DND-41 (cell line): ENCODE measurements at regions not wholly inside any gene's neighbourhood (a gene's known extent, or its start where the extent isn't known, plus 50 kb on each side); places are given as distances from the start of the nearest gene placed in this dataset.

Source experiments
- ATAC-seq: fragments of 200-7000 bp; cut with Tn5 transposase; 3 replicates; pipeline ENCODE4 v1.9.1; 2021; ENCODE audit warnings: low read depth; ENCODE audit not compliant: insufficient read depth
- DNase-seq: peaks from one replicate; pipeline ENCODE4 v3.0.0-alpha.2; 2020
- H2AFZ ChIP-seq: 2 replicates; pipeline ENCODE4 v1.6.0; 2012; ENCODE audit warnings: low read depth, low read length
- H3K27ac ChIP-seq: 2 replicates; pipeline ENCODE4 v1.5.1; 2012; ENCODE audit warnings: low read length, inconsistent platforms
- H3K27me3 ChIP-seq: fragments of 200-600 bp; sonication (generic); 2 replicates; pipeline ENCODE4 v1.6.0; 2012; ENCODE audit warnings: low read length, mild to moderate bottlenecking, inconsistent platforms; ENCODE audit not compliant: insufficient read depth, poor library complexity
- H3K36me3 ChIP-seq: 2 replicates; pipeline ENCODE4 v1.5.1; 2012; ENCODE audit warnings: low read length, inconsistent platforms; ENCODE audit not compliant: insufficient read depth
- H3K4me1 ChIP-seq: 2 replicates; pipeline ENCODE4 v1.5.1; 2012; ENCODE audit warnings: mild to moderate bottlenecking, low read length; ENCODE audit not compliant: insufficient read depth
- H3K4me2 ChIP-seq: 2 replicates; pipeline ENCODE4 v1.6.0; 2012; ENCODE audit warnings: mild to moderate bottlenecking, moderate library complexity, low read length, inconsistent platforms; ENCODE audit not compliant: insufficient read depth
- H3K4me3 ChIP-seq, 2 experiments: fragments of 200-600 bp in 1 of 2; shearing (Covaris generic) in 1 of 2; 2 replicates each; pipeline ENCODE4 v1.5.1; 2012 to 2016; ENCODE audit warnings: inconsistent platforms in 2 of 2, low read length in 2 of 2, mild to moderate bottlenecking in 2 of 2, low read depth in 1 of 2, moderate library complexity in 1 of 2
- H3K79me2 ChIP-seq: 2 replicates; pipeline ENCODE4 v1.6.0; 2012; ENCODE audit warnings: low read length, inconsistent platforms; ENCODE audit not compliant: insufficient read depth
- H3K9ac ChIP-seq: 2 replicates; pipeline ENCODE4 v1.6.0; 2012; ENCODE audit warnings: low read depth, mild to moderate bottlenecking, inconsistent platforms, low read length, moderate library complexity
- H3K9me3 ChIP-seq: 2 replicates; pipeline ENCODE4 v1.5.1; 2012; ENCODE audit warnings: low read length, moderate library complexity, mild to moderate bottlenecking, inconsistent platforms; ENCODE audit not compliant: insufficient read depth, severe bottlenecking
- H4K20me1 ChIP-seq: 2 replicates; pipeline ENCODE4 v1.6.0; 2012; ENCODE audit warnings: low read length; ENCODE audit not compliant: insufficient read depth
- EZH2 ChIP-seq: IDR thresholded peaks from 3 replicates; pipeline ENCODE4 v1.6.1; 2012; ENCODE audit warnings: borderline replicate concordance, low read depth, mild to moderate bottlenecking, moderate library complexity, low read length, inconsistent platforms; ENCODE audit not compliant: severe bottlenecking
- TF ChIP-seq, protein P1 (sequence below): IDR thresholded peaks from 2 replicates; pipeline ENCODE4 v1.5.1; 2012; ENCODE audit warnings: borderline replicate concordance, low read length, moderate library complexity, mild to moderate bottlenecking; ENCODE audit not compliant: poor library complexity, severe bottlenecking; ENCODE audit errors: extremely low read depth

DNA sequence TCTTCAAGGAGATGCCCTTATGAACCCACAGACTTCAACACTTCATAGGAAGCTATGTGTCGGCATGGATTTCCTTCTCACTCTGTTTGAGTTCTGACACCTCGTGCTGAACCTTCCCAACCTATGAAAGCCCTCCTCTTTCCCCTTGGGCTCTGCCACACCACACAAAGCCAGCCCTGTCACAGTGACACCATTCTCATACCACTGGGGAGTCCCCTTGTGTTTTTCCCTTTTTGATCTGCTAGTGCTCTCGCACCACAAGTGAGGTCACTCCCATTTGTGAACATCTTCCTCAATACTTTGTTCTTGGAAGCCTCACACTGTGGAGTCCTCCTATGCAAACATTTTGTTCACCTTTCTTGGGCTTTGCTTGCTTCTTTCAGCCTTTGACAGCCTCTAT lies 264.6 kb upstream of the ALG10 start:
- no peaks in the 10 kb centered on the region for H3K79me2 ChIP-seq
- TF ChIP-seq EZH2 = no peak
- TF ChIP-seq, protein P1, sequence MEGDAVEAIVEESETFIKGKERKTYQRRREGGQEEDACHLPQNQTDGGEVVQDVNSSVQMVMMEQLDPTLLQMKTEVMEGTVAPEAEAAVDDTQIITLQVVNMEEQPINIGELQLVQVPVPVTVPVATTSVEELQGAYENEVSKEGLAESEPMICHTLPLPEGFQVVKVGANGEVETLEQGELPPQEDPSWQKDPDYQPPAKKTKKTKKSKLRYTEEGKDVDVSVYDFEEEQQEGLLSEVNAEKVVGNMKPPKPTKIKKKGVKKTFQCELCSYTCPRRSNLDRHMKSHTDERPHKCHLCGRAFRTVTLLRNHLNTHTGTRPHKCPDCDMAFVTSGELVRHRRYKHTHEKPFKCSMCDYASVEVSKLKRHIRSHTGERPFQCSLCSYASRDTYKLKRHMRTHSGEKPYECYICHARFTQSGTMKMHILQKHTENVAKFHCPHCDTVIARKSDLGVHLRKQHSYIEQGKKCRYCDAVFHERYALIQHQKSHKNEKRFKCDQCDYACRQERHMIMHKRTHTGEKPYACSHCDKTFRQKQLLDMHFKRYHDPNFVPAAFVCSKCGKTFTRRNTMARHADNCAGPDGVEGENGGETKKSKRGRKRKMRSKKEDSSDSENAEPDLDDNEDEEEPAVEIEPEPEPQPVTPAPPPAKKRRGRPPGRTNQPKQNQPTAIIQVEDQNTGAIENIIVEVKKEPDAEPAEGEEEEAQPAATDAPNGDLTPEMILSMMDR = no peak
- no peaks in the 10 kb centered on the region for H3K4me1 ChIP-seq
- H3K27me3 ChIP-seq = no peaks in the 10 kb centered on the region
- no peaks in the 10 kb centered on the region for H3K9me3 ChIP-seq
- H3K4me3 ChIP-seq = no peak overlapping the region
- H3K27ac ChIP-seq = no peak overlapping the region
- H3K36me3 ChIP-seq = no peaks in the 10 kb centered on the region
- ATAC-seq (no peak), DNase-seq (no peak)
- H4K20me1 ChIP-seq = no peaks in the 10 kb centered on the region; the same call in 1 of the 2 replicates
- H2AFZ ChIP-seq = no peak overlapping the region; the same call in 1 of the 2 replicates
- no peak overlapping the region for H3K4me2 ChIP-seq
- no peak overlapping the region for H3K9ac ChIP-seq

DNA sequence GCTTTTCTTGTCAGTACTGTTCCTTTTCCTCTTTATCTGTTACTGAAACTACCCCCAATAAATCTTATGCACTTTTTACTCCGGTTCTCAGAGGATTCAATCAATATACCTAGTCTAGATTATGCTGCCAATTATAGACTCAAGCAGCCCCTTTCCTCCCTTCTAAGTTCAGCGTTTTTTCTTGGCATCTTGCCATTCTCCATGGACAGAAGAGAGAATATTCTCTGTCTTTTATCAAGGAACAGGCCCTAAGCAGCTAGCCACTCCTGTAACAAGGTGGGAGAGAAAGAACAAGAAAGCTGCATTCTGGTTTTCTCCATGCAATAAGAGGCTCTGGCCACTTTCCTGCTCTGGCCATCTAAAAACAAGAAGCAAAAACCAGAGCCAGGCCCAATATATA lies 263.0 kb upstream of the ALG10 start:
- no peak overlapping the region for H3K27ac ChIP-seq
- H3K9me3 ChIP-seq = no peaks in the 10 kb centered on the region
- no peak overlapping the region for H3K4me2 ChIP-seq
- H3K36me3 ChIP-seq = no peaks in the 10 kb centered on the region
- no peak overlapping the region for H3K4me3 ChIP-seq
- H3K79me2 ChIP-seq = no peaks in the 10 kb centered on the region
- no peak for ATAC-seq
- H4K20me1 ChIP-seq = no peaks in the 10 kb centered on the region; the same call in 1 of the 2 replicates
- H3K9ac ChIP-seq = no peak overlapping the region
- no peak for DNase-seq
- TF ChIP-seq, protein P1 = no peak
- no peak for TF ChIP-seq EZH2
- H3K4me1 ChIP-seq = no peaks in the 10 kb centered on the region
- no peaks in the 10 kb centered on the region for H3K27me3 ChIP-seq
- no peak overlapping the region for H2AFZ ChIP-seq

DNA sequence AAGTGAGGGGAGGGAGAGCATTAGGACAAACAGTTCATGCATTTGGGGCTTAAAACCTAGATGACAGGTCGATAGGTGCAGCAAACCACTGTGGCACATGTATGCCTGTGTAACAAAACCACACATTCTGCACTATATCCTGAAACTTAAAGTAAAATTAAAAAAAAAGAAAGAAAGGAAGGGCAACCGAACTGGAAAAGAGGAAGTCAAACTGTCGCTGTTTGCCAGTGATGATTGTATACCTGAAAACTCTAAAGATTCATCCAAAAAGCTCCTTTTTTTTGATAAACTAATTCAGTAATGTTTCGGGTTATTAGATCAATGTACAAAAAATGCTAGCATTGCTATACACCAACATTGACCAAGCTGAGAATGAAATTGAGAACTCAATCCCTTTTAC lies 259.0 kb upstream of the ALG10 start:
- no peak overlapping the region for H3K4me3 ChIP-seq
- H3K4me2 ChIP-seq = no peak overlapping the region
- H3K79me2 ChIP-seq = no peaks in the 10 kb centered on the region
- no peak for DNase-seq
- no peaks in the 10 kb centered on the region for H3K36me3 ChIP-seq
- H3K27me3 ChIP-seq = no peaks in the 10 kb centered on the region
- no peaks in the 10 kb centered on the region for H3K9me3 ChIP-seq
- no peak overlapping the region for H3K27ac ChIP-seq
- no peaks in the 10 kb centered on the region for H4K20me1 ChIP-seq
- H2AFZ ChIP-seq = no peak overlapping the region
- ATAC-seq = no peak
- H3K9ac ChIP-seq = no peak overlapping the region
- no peaks in the 10 kb centered on the region for H3K4me1 ChIP-seq
- TF ChIP-seq, protein P1 = no peak
- no peak for TF ChIP-seq EZH2

DNA sequence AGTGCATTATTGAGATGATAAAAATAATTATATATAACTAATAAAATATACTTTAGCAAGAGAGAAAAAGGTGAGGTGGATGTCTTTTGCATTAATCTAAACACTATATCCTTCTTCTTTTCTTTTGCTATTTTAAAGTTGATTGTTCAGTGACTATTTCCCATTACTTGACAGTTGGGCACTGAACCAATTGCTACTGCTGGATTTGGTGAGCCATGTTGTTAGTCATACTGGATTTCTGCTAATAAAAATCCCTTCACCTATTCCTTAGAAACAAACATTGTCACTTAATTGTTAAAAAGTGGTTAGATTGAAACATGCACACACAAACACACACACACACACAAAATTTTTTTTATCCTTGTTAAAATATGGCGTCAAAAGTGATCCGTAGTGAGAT lies 251.6 kb upstream of the ALG10 start:
- no peak overlapping the region for H3K4me2 ChIP-seq
- no peak for ATAC-seq

More for the DNA sequence above, 251.6 kb upstream of the ALG10 start:
- no peak for TF ChIP-seq EZH2
- TF ChIP-seq, protein P1 = no peak
- Histone ChIP-seq H4K20me1 (no peaks in the 10 kb centered on the region), H2AFZ (no peak overlapping the region), H3K27ac (no peak overlapping the region), H3K4me3 (no peak overlapping the region), H3K9ac (no peak overlapping the region), H3K27me3 (no peaks in the 10 kb centered on the region), H3K4me1 (no peaks in the 10 kb centered on the region), H3K36me3 (no peaks in the 10 kb centered on the region), H3K9me3 (no peaks in the 10 kb centered on the region), H3K79me2 (no peaks in the 10 kb centered on the region)
- DNase-seq = no peak
